DOHH2 (cell line): ENCODE measurements at regions not wholly inside any gene's neighbourhood (a gene's known extent, or its start where the extent isn't known, plus 50 kb on each side); places are given as distances from the start of the nearest gene placed in this dataset.

Experiments used
- H3F3A ChIP-seq: fragments of 200-600 bp; sonication (generic), shearing (Covaris generic); 2 replicates; pipeline ENCODE4 v1.6.0; 2016; ENCODE audit warnings: antibody characterized with exemption, mild to moderate bottlenecking; ENCODE audit not compliant: control insufficient read depth, insufficient read depth
- H3K27ac ChIP-seq: fragments of 200-600 bp; sonication (generic); 2 replicates; pipeline ENCODE4 v1.5.1; 2014; ENCODE audit warnings: low read depth, mild to moderate bottlenecking, low read length, moderate library complexity
- H3K27me3 ChIP-seq: fragments of 200-600 bp; sonication (generic); 2 replicates; pipeline ENCODE4 v1.6.1; 2014; ENCODE audit warnings: mild to moderate bottlenecking, low read length, mixed read lengths; ENCODE audit not compliant: control insufficient read depth
- H3K36me3 ChIP-seq: fragments of 200-600 bp; sonication (generic); 2 replicates; pipeline ENCODE4 v1.6.1; 2014; ENCODE audit warnings: mild to moderate bottlenecking, low read length, moderate library complexity, mixed read lengths; ENCODE audit not compliant: control insufficient read depth
- H3K4me1 ChIP-seq: fragments of 200-600 bp; sonication (generic); 2 replicates; pipeline ENCODE4 v1.6.1; 2014; ENCODE audit warnings: mild to moderate bottlenecking, low read length, mixed read lengths; ENCODE audit not compliant: control insufficient read depth
- H3K4me2 ChIP-seq: fragments of 200-600 bp; sonication (generic); 2 replicates; pipeline ENCODE4 v1.6.0; 2014; ENCODE audit warnings: mild to moderate bottlenecking, low read length, moderate library complexity
- H3K4me3 ChIP-seq: fragments of 200-600 bp; sonication (generic); 2 replicates; pipeline ENCODE4 v1.5.1; 2014; ENCODE audit warnings: mild to moderate bottlenecking, low read length, mixed read lengths
- H3K79me2 ChIP-seq: fragments of 200-600 bp; sonication (generic); 2 replicates; pipeline ENCODE4 v1.6.1; 2014; ENCODE audit warnings: mild to moderate bottlenecking, low read length, mixed read lengths; ENCODE audit not compliant: control insufficient read depth
- H3K9me2 ChIP-seq: fragments of 200-600 bp; sonication (generic); replicated peaks from 2 replicates; pipeline ENCODE4 v1.6.1; 2014; ENCODE audit warnings: mild to moderate bottlenecking, low read length, mixed read lengths; ENCODE audit not compliant: control insufficient read depth
- H3K9me3 ChIP-seq: fragments of 200-600 bp; sonication (generic); 2 replicates; pipeline ENCODE4 v1.6.1; 2014; ENCODE audit warnings: antibody characterized with exemption, low read length, mixed read lengths; ENCODE audit not compliant: control insufficient read depth, insufficient read depth
- H4K20me1 ChIP-seq: fragments of 200-600 bp; sonication (generic); 2 replicates; pipeline ENCODE4 v1.6.0; 2014; ENCODE audit warnings: low read depth, mild to moderate bottlenecking, antibody characterized with exemption, low read length, moderate library complexity; ENCODE audit not compliant: control insufficient read depth, insufficient read depth
- EZH2phosphoT487 ChIP-seq: fragments of 200-600 bp; sonication (generic); IDR thresholded peaks from 2 replicates; pipeline ENCODE4 v1.6.1; 2017; ENCODE audit warnings: borderline replicate concordance, mild to moderate bottlenecking, antibody characterized with exemption, low read length, moderate library complexity, mixed read lengths
- TF ChIP-seq, protein P1 (sequence below): fragments of 200-600 bp; sonication (generic); IDR thresholded peaks from one replicate; pipeline ENCODE4 v1.5.1; 2014; ENCODE audit warnings: antibody characterized with exemption, mild to moderate bottlenecking, low read depth, low read length; ENCODE audit not compliant: poor library complexity, severe bottlenecking

GRCh38 chr1:163655565-163655964, 333.8 kb downstream of the NUF2 start:
- Histone ChIP-seq H3K4me2 (no peak overlapping the region), H4K20me1 (no peaks in the 10 kb centered on the region), H3K27ac (no peak overlapping the region), H3K4me3 (no peak overlapping the region), H3K36me3 (no peaks in the 10 kb centered on the region), H3F3A (no peaks in the 10 kb centered on the region), H3K4me1 (no peaks in the 10 kb centered on the region), H3K9me3 (no peaks in the 10 kb centered on the region), H3K9me2 (no peaks in the 10 kb centered on the region), H3K79me2 (no peaks in the 10 kb centered on the region), H3K27me3 (no peaks in the 10 kb centered on the region)
- no peak for TF ChIP-seq EZH2phosphoT487
- TF ChIP-seq, protein P1, sequence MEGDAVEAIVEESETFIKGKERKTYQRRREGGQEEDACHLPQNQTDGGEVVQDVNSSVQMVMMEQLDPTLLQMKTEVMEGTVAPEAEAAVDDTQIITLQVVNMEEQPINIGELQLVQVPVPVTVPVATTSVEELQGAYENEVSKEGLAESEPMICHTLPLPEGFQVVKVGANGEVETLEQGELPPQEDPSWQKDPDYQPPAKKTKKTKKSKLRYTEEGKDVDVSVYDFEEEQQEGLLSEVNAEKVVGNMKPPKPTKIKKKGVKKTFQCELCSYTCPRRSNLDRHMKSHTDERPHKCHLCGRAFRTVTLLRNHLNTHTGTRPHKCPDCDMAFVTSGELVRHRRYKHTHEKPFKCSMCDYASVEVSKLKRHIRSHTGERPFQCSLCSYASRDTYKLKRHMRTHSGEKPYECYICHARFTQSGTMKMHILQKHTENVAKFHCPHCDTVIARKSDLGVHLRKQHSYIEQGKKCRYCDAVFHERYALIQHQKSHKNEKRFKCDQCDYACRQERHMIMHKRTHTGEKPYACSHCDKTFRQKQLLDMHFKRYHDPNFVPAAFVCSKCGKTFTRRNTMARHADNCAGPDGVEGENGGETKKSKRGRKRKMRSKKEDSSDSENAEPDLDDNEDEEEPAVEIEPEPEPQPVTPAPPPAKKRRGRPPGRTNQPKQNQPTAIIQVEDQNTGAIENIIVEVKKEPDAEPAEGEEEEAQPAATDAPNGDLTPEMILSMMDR, result no peak

DNA sequence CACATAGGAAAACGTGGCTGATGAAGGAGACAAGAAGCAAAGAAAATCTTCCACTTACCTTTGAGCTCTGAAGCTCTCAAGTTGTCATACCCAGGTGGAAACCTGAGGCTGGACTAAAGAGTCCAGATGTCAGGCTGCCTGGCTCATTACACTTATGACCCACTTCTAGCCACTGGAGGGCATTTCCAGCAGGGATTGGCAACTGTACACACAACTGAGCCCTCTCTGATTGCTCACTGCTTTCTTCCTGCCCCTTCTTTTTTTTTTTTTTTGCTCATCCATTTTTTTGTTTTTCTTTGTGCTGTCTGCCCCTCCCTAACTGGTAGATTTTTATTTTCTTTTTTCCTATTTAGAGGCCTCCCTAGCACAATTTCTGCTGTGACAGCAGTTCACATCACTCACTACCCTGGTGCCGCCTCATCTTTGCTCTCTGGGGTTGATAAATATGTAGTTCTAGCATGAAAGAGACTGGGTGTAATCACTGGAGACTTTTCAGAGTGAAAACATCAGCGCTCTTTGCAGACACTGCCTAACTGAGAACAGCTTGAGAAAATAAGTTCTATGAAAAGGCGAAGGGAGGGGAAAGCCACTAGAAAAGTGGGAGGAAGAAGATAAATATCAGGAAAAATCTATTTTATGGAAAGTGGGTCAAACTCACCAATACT, 334.5 kb downstream of the NUF2 start:
- no peaks in the 10 kb centered on the region for H3K36me3 ChIP-seq
- no peak overlapping the region for H3K4me3 ChIP-seq
- no peak overlapping the region for H3K27ac ChIP-seq
- TF ChIP-seq, protein P1, result no peak
- no peak for TF ChIP-seq EZH2phosphoT487
- H3K4me2 ChIP-seq, result no peak overlapping the region
- H3F3A ChIP-seq, result no peaks in the 10 kb centered on the region
- no peaks in the 10 kb centered on the region for H3K4me1 ChIP-seq
- no peaks in the 10 kb centered on the region for H3K9me2 ChIP-seq
- H3K9me3 ChIP-seq, result no peaks in the 10 kb centered on the region
- H3K79me2 ChIP-seq, result no peaks in the 10 kb centered on the region
- H4K20me1 ChIP-seq, result no peaks in the 10 kb centered on the region
- no peaks in the 10 kb centered on the region for H3K27me3 ChIP-seq

- H3K4me3 ChIP-seq, result no peak overlapping the region
- no peaks in the 10 kb centered on the region for H4K20me1 ChIP-seq
- H3K27ac ChIP-seq, result no peak overlapping the region
- H3K4me2 ChIP-seq, result no peak overlapping the region
- no peaks in the 10 kb centered on the region for H3F3A ChIP-seq
- H3K79me2 ChIP-seq, result no peaks in the 10 kb centered on the region
- H3K9me3 ChIP-seq, result no peaks in the 10 kb centered on the region
- H3K4me1 ChIP-seq, result no peaks in the 10 kb centered on the region
- no peaks in the 10 kb centered on the region for H3K9me2 ChIP-seq
- no peaks in the 10 kb centered on the region for H3K27me3 ChIP-seq
- TF ChIP-seq, protein P1, result no peak
- TF ChIP-seq EZH2phosphoT487, result no peak
- no peaks in the 10 kb centered on the region for H3K36me3 ChIP-seq
Observed at GRCh38 chr1:163657719-163658118, 336.0 kb downstream of the NUF2 start.
